ENCODE measurements at regions not wholly inside any gene's neighbourhood (a gene's known extent, or its start where the extent isn't known, plus 50 kb on each side); places are given as distances from the start of the nearest gene placed in this dataset.
A peak's percentile ranks its signal among the peaks of the same experiment; 100 is the strongest.
"Not testable (repeated sequence)": the region's sequence is repeated elsewhere in the genome, so short reads cannot be mapped to it uniquely, and the experiment has no call there.

GRCh38 chr9:102445181-102445747 is 549.9 kb upstream of the CYLC2 start:
- Histone ChIP-seq H2AFZ (ENCODE audit: low read depth) (no peak overlapping the region), H3K4me1 (ENCODE audit: control insufficient read depth in 1 of 2, insufficient read depth in 2 of 2, low read depth in 1 of 2, low read length in 1 of 2) (no peaks in the 10 kb centered on the region), H3K4me2 (no peak overlapping the region), H3K27me3 (ENCODE audit: insufficient read depth) (no peaks in the 10 kb centered on the region), H3K27ac (ENCODE audit: low read depth in 2 of 2, low read length in 1 of 2) (no peak overlapping the region), H4K20me1 (ENCODE audit: insufficient read depth) (no peaks in the 10 kb centered on the region), H3K9me2 (no peaks in the 10 kb centered on the region), H3K79me2 (ENCODE audit: insufficient read depth) (no peaks in the 10 kb centered on the region), H3K4me3 (ENCODE audit: low read depth in 2 of 2, low read length in 1 of 2) (no peak overlapping the region), H3K9ac (no peak overlapping the region), H3K9me3 (no peaks in the 10 kb centered on the region), H3K36me3 (replicated peaks in 1 of 2; ENCODE audit: control insufficient read depth in 1 of 2, insufficient read depth in 2 of 2, low read length in 1 of 2) (no peaks in the 10 kb centered on the region), H3F3A (replicated peaks; ENCODE audit: insufficient read depth) (no peaks in the 10 kb centered on the region)
- TF ChIP-seq RAD21 (IDR thresholded peaks at IDR 0.05; ENCODE audit: low read length): no peak
- no peak for TF ChIP-seq SMC3 (IDR thresholded peaks at IDR 0.05; ENCODE audit: low read depth, low read length)
- no peak for TF ChIP-seq YY1 (IDR thresholded peaks at IDR 0.05; ENCODE audit: low read depth)
- TF ChIP-seq TAF1 (IDR thresholded peaks at IDR 0.05; ENCODE audit: borderline replicate concordance, low read depth, low read length): no peak
- TF ChIP-seq RCOR1 (IDR thresholded peaks at IDR 0.05; ENCODE audit: low read length): no peak
- no peak for TF ChIP-seq EZH2phosphoT487 (IDR thresholded peaks at IDR 0.05; ENCODE audit: borderline replicate concordance, low read depth)
- no peak for TF ChIP-seq EP300 (IDR thresholded peaks at IDR 0.05; ENCODE audit: borderline replicate concordance in 1 of 2, low read depth in 1 of 2, low read length in 1 of 2)
- TF ChIP-seq NRF1 (IDR thresholded peaks at IDR 0.05; ENCODE audit: low read depth, low read length): no peak
- TF ChIP-seq ZBTB33 (IDR thresholded peaks at IDR 0.05; ENCODE audit: borderline replicate concordance, low read depth): no peak
- no peak for TF ChIP-seq RFX5 (IDR thresholded peaks at IDR 0.05; ENCODE audit: low read length)
- TF ChIP-seq TEAD4 (IDR thresholded peaks at IDR 0.05; ENCODE audit: borderline replicate concordance, insufficient read depth): no peak
- no peak for DNase-seq
- WGBS (ENCODE audit: low lambda C conversion rate): 8% methylated on average over 1 of the region's 1 CpG
- ChIA-PET CTCF (no interaction called here), POLR2A (no interaction called here)

DNA sequence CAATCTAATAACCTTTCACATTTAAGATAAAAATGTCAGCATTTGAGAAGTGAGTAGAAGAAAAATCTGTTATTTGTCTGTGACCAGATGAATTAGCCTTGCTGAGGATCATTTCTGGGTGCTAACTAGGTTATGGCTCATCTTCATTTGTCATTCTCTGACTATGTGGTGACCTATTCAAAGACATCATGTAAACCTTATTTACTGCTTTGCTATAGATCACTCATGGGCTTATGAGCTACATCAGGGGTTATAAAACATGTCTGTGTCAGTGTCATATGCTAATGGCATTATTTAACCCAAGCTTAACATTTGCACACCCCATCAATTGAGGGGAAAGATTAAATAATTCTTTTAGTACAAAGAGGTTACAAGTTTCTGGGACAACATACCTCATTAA is 555.5 kb upstream of the CYLC2 start:
- H3K27ac ChIP-seq (ENCODE audit: low read depth in 2 of 2, low read length in 1 of 2): no peak overlapping the region
- H3K4me3 ChIP-seq (ENCODE audit: low read depth in 2 of 2, low read length in 1 of 2): no peak overlapping the region
- ChIA-PET CTCF (interaction anchor here (0.7 kb wide), 1 partner anchor 26 kb away, joined by 3 read pairs; no protein-coding TSS in a partner anchor), POLR2A (no interaction called here)
- no peak for DNase-seq
- no peaks in the 10 kb centered on the region for H3K9me2 ChIP-seq
- H3K27me3 ChIP-seq (ENCODE audit: insufficient read depth): no peaks in the 10 kb centered on the region
- no peaks in the 10 kb centered on the region for H3K9me3 ChIP-seq
- H3K4me2 ChIP-seq: no peak overlapping the region
- no peak overlapping the region for H2AFZ ChIP-seq (ENCODE audit: low read depth)
- no peaks in the 10 kb centered on the region for H3K79me2 ChIP-seq (ENCODE audit: insufficient read depth)
- no peaks in the 10 kb centered on the region for H4K20me1 ChIP-seq (ENCODE audit: insufficient read depth)
- no peaks in the 10 kb centered on the region for H3K36me3 ChIP-seq (replicated peaks in 1 of 2; ENCODE audit: control insufficient read depth in 1 of 2, insufficient read depth in 2 of 2, low read length in 1 of 2)
- no peak overlapping the region for H3K9ac ChIP-seq
- no peaks in the 10 kb centered on the region for H3K4me1 ChIP-seq (ENCODE audit: control insufficient read depth in 1 of 2, insufficient read depth in 2 of 2, low read depth in 1 of 2, low read length in 1 of 2)
- no peak for TF ChIP-seq RFX5 (IDR thresholded peaks at IDR 0.05; ENCODE audit: low read length)
- TF ChIP-seq FOXJ3 (CRISPR knock-in tag; IDR thresholded peaks at IDR 0.05): no peak
- no peak for TF ChIP-seq TCF12 (IDR thresholded peaks at IDR 0.05)
- no peak for TF ChIP-seq FOSL2 (IDR thresholded peaks at IDR 0.05; ENCODE audit: borderline replicate concordance, low read depth)
- TF ChIP-seq EP300 (IDR thresholded peaks at IDR 0.05; ENCODE audit: borderline replicate concordance in 1 of 2, low read depth in 1 of 2, low read length in 1 of 2): no peak
- TF ChIP-seq USF1 (IDR thresholded peaks at IDR 0.05; ENCODE audit: borderline replicate concordance, low read depth): no peak
- no peak for TF ChIP-seq RAD21 (IDR thresholded peaks at IDR 0.05; ENCODE audit: low read length)
- no peak for TF ChIP-seq RXRA (IDR thresholded peaks at IDR 0.05; ENCODE audit: borderline replicate concordance, low read depth)
- TF ChIP-seq RCOR1 (IDR thresholded peaks at IDR 0.05; ENCODE audit: low read length): no peak
- TF ChIP-seq NRF1 (IDR thresholded peaks at IDR 0.05; ENCODE audit: low read depth, low read length): no peak
- no peak for TF ChIP-seq TAF1 (IDR thresholded peaks at IDR 0.05; ENCODE audit: borderline replicate concordance, low read depth, low read length)
- no peak for TF ChIP-seq TEAD4 (IDR thresholded peaks at IDR 0.05; ENCODE audit: borderline replicate concordance, insufficient read depth)
- no peak for TF ChIP-seq SMC3 (IDR thresholded peaks at IDR 0.05; ENCODE audit: low read depth, low read length)
- no peak for TF ChIP-seq JUND (IDR thresholded peaks at IDR 0.05)
- TF ChIP-seq, protein P1, sequence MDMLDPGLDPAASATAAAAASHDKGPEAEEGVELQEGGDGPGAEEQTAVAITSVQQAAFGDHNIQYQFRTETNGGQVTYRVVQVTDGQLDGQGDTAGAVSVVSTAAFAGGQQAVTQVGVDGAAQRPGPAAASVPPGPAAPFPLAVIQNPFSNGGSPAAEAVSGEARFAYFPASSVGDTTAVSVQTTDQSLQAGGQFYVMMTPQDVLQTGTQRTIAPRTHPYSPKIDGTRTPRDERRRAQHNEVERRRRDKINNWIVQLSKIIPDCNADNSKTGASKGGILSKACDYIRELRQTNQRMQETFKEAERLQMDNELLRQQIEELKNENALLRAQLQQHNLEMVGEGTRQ (IDR thresholded peaks at IDR 0.05; ENCODE audit: borderline replicate concordance, low read depth, low read length): no peak
- no peaks in the 10 kb centered on the region for H3F3A ChIP-seq (replicated peaks; ENCODE audit: insufficient read depth)

DNA sequence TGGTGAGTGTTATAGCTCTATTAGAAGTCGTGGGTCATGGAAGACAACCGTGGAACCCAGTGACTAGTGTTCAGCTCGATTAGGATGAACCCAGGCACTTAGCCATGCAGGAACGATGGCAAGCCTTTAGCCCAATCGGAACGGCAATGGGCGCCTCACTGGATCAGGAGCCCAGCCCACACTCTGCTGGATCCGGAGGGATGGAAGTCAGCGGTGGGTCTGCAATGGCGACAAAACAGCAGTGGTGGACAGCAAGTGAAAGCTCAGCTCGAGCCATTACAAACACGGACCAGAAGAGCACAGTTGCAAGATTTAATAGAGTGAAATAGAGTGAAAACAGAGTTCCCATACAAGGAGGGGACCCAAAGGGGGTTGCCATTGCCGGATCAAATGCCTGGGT is 558.5 kb upstream of the CYLC2 start:
- H4K20me1 ChIP-seq (ENCODE audit: insufficient read depth); H3K79me2 ChIP-seq (ENCODE audit: insufficient read depth); H3K36me3 ChIP-seq (replicated peaks in 1 of 2; ENCODE audit: control insufficient read depth in 1 of 2, insufficient read depth in 2 of 2, low read length in 1 of 2); H3K4me1 ChIP-seq (ENCODE audit: control insufficient read depth in 1 of 2, insufficient read depth in 2 of 2, low read depth in 1 of 2, low read length in 1 of 2); CTCF ChIA-PET; H3K27me3 ChIP-seq (ENCODE audit: insufficient read depth); H2AFZ ChIP-seq (ENCODE audit: low read depth); H3K27ac ChIP-seq (ENCODE audit: low read depth in 2 of 2, low read length in 1 of 2); H3F3A ChIP-seq (replicated peaks; ENCODE audit: insufficient read depth); H3K9ac ChIP-seq; POLR2A ChIA-PET; H3K9me2 ChIP-seq; H3K9me3 ChIP-seq; H3K4me3 ChIP-seq (ENCODE audit: low read depth in 2 of 2, low read length in 1 of 2); DNase-seq: not testable (repeated sequence)
- 17% methylated on average over 11 of the region's 13 CpGs for WGBS (ENCODE audit: low lambda C conversion rate)
- 0 out of 2 replicates have a peak overlapping the region, but pooled peaks have one; percentile 33 for H3K4me2 ChIP-seq
